Common myeloid progenitor, CD34-positive (primary cell): ENCODE measurements at regions not wholly inside any gene's neighbourhood (a gene's known extent, or its start where the extent isn't known, plus 50 kb on each side); places are given as distances from the start of the nearest gene placed in this dataset.
A peak's percentile ranks its signal among the peaks of the same experiment; 100 is the strongest.
"Not testable (repeated sequence)": the region's sequence is repeated elsewhere in the genome, so short reads cannot be mapped to it uniquely, and the experiment has no call there.

Source experiments
- CTCF ChIA-PET: fragments of 350-600 bp; sonication (Branson Sonifier 250); formaldehyde crosslinking; loops from one replicate; lab custom pipeline; 2021; ENCODE audit warnings: antibody characterized with exemption; lab: Charles Lee
- POLR2A ChIA-PET: fragments of 350-600 bp; sonication (Branson Sonifier 250); formaldehyde crosslinking; loops from one replicate; lab custom pipeline; 2021; ENCODE audit warnings: antibody characterized with exemption; lab: Charles Lee
- DNase-seq, 3 donors: peaks; one replicate each; pipeline versions ENCODE4 v3.0.0 to v3.0.0-alpha.2; 2013
- H3K27ac ChIP-seq, 2 experiments: 1 replicate in 1 of 2; 2 replicates in 1 of 2; pipeline ENCODE4 v1.7.0; 2013; ENCODE audit warnings: inconsistent platforms in 2 of 2, low read length in 2 of 2, mild to moderate bottlenecking in 2 of 2, low read depth in 1 of 2, moderate library complexity in 1 of 2; ENCODE audit not compliant: severe bottlenecking in 2 of 2, insufficient read depth in 1 of 2, poor library complexity in 1 of 2
- H3K27me3 ChIP-seq, 5 experiments: replicated peaks in 2 of 5; 1 replicate in 3 of 5; 2 replicates in 2 of 5; pipeline versions ENCODE4 v1.6.1 to v1.7.0; 2013; ENCODE audit warnings: low read length in 4 of 5, mild to moderate bottlenecking in 2 of 5, moderate library complexity in 2 of 5, inconsistent platforms in 1 of 5; ENCODE audit not compliant: insufficient read depth in 5 of 5, control insufficient read depth in 4 of 5
- H3K36me3 ChIP-seq, 4 experiments: 1 replicate in 2 of 4; 2 replicates in 2 of 4; pipeline versions ENCODE4 v1.6.1 to v1.7.0; 2013; ENCODE audit warnings: low read length in 3 of 4, control low read depth in 1 of 4, mild to moderate bottlenecking in 1 of 4; ENCODE audit not compliant: control insufficient read depth in 4 of 4, insufficient read depth in 4 of 4
- H3K4me1 ChIP-seq, 4 experiments: 1 replicate in 3 of 4; 2 replicates in 1 of 4; pipeline versions ENCODE4 v1.6.1 to v1.7.1; 2013; ENCODE audit warnings: low read length in 3 of 4, mild to moderate bottlenecking in 3 of 4, control low read depth in 1 of 4, inconsistent platforms in 1 of 4, moderate library complexity in 1 of 4; ENCODE audit not compliant: control insufficient read depth in 4 of 4, insufficient read depth in 4 of 4; ENCODE audit errors: control extremely low read depth in 1 of 4
- H3K4me3 ChIP-seq, 7 experiments: 1 replicate in 4 of 7; 2 replicates in 3 of 7; pipeline versions ENCODE4 v1.5.1 to v1.7.0; 2013; ENCODE audit warnings: mild to moderate bottlenecking in 7 of 7, low read length in 6 of 7, moderate library complexity in 6 of 7, inconsistent platforms in 2 of 7, low read depth in 2 of 7, control low read depth in 1 of 7; ENCODE audit not compliant: insufficient read depth in 4 of 7, control insufficient read depth in 1 of 7; ENCODE audit errors: extremely low read depth in 1 of 7
- H3K9me3 ChIP-seq, 5 experiments: 1 replicate in 4 of 5; 2 replicates in 1 of 5; pipeline versions ENCODE4 v1.6.1 to v1.7.1; 2013; ENCODE audit warnings: low read length in 4 of 5, mild to moderate bottlenecking in 2 of 5, inconsistent platforms in 1 of 5, low read depth in 1 of 5, moderate library complexity in 1 of 5; ENCODE audit not compliant: control insufficient read depth in 4 of 5, insufficient read depth in 2 of 5; ENCODE audit errors: control extremely low read depth in 1 of 5
- WGBS: methylation state at CpG from one replicate; pipeline ENCODE4 v1.1.5; 2013; ENCODE audit not compliant: insufficient coverage; 5-methylcytosine and 5-hydroxymethylcytosine counted together

DNA sequence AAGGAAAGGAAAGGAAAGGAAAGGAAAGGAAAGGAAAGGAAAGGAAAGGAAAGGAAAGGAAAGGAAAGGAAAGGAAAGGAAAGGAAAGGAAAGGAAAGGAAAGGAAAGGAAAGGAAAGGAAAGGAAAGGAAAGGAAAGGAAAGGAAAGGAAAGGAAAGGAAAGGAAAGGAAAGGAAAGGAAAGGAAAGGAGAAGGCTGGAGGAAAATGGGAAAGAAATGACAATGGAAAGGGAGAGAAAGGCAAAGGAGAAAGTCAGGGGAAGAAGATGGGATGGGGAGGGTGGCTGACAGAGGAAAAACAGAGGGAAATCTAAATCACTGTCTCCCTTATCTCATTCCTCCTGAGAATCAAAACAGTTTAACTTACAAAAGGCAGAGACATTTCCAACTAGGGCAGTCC, 156.3 kb downstream of the C1D start:
- H3K36me3 ChIP-seq, H3K4me1 ChIP-seq, H3K9me3 ChIP-seq, H3K4me3 ChIP-seq, DNase-seq, POLR2A ChIA-PET, H3K27ac ChIP-seq, H3K27me3 ChIP-seq: not testable (repeated sequence)
- CTCF ChIA-PET = interaction anchor here (1.2 kb wide), 1 partner anchor 11 kb away, joined by 3 read pairs; no protein-coding TSS in a partner anchor

DNA sequence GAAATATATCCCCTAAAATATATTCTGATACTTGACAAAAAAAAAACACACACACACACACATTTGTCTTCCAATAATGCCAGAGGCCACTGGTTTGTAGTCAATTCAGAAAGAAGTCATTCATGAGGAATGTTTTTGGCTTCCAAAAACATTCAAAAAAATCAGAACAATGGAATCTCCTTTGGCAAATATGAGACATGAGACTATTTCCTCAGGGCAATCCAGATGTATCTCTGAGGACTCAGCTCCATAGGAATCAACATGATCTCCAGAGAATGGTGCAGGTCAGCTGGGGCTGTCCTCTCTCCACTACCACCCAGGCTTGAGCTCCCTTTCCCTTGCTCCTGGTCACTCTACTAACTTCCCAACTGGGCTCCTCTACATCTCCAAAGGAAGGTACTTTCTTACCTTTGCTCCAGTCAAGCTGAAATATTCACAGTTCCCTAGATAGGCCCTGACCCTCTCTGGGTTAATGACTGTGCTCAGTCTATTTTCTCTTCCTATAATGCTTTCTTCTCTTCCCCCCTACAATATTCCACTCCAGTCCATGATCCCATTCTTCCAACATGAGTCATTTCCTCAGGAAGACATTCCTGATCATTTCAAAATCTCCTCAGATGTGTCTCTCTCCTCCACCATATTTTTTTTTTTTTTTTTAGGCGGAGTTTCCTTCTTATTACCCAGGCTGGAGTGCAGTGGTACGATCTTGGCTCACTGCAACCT, 145.3 kb downstream of the C1D start:
- ChIA-PET POLR2A (no interaction called here), CTCF (no interaction called here)
- H3K4me3 ChIP-seq = no peak overlapping the region
- no peaks in the 10 kb centered on the region for H3K36me3 ChIP-seq
- 100% methylated on average over 1 of the region's 2 CpGs for WGBS
- H3K27ac ChIP-seq = no peak overlapping the region
- H3K9me3 ChIP-seq = no peaks in the 10 kb centered on the region
- H3K27me3 ChIP-seq = no peaks in the 10 kb centered on the region
- DNase-seq = no peak
- peaks cover 0 to 2% (median 0%) of the 10 kb centered on the region in 4 experiments for H3K4me1 ChIP-seq

DNA sequence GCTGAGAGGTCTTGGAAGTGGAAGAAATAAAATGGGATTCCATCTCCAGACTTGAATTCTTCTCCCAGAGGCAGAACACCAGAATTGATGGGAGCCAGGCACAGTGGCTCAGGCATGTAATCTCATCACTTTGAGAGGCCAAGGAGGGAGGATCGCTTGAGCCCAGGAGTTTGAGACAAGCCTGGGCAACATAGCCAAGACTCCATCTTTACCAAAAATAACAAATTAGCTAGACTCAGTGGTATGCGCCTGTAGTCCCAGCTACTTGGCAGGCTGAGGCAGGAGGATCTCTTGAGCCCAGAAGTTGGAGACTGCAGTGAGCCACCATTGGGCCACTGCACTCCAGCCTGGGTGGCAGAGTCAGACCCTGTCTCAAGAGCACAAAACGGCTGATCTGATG, 144.3 kb downstream of the C1D start:
- Histone ChIP-seq H3K4me3 (no peak overlapping the region), H3K4me1 (peaks cover 0 to 3% (median under 1%) of the 10 kb centered on the region in 4 experiments), H3K27ac (no peak overlapping the region), H3K36me3 (no peaks in the 10 kb centered on the region), H3K9me3 (no peaks in the 10 kb centered on the region), H3K27me3 (no peaks in the 10 kb centered on the region)
- CTCF ChIA-PET = no interaction called here
- POLR2A ChIA-PET = no interaction called here
- 100% methylated on average over 3 of the region's 3 CpGs for WGBS
- no peak for DNase-seq

DNA sequence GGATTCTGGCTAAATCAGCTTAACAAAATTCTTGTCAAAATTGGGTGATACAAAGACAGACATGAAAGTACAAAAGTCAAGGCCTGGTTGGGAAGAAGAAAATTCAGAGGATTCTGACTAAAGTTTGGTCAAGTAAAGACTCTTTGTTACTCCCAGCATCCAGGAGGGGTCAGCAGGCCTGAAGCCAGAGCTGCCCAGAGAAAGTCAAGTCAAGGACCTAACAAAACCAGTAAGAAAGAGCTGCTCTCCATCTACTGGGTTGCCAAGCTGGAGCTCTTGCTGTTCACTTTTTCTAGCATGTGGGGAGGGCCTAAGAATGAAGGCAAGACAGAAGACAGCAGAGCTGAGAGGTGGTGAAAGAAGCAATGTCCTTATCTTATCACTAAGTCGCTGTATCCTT, 143.3 kb downstream of the C1D start:
- CTCF ChIA-PET = no interaction called here
- POLR2A ChIA-PET = no interaction called here
- WGBS = no CpG with 5 or more reads among the region's 1 CpG
- Histone ChIP-seq H3K4me3 (no peak overlapping the region), H3K27ac (no peak overlapping the region), H3K27me3 (no peaks in the 10 kb centered on the region), H3K4me1 (peaks cover 0 to 4% (median 2%) of the 10 kb centered on the region in 4 experiments), H3K9me3 (no peaks in the 10 kb centered on the region), H3K36me3 (no peaks in the 10 kb centered on the region)
- DNase-seq = no peak

DNA sequence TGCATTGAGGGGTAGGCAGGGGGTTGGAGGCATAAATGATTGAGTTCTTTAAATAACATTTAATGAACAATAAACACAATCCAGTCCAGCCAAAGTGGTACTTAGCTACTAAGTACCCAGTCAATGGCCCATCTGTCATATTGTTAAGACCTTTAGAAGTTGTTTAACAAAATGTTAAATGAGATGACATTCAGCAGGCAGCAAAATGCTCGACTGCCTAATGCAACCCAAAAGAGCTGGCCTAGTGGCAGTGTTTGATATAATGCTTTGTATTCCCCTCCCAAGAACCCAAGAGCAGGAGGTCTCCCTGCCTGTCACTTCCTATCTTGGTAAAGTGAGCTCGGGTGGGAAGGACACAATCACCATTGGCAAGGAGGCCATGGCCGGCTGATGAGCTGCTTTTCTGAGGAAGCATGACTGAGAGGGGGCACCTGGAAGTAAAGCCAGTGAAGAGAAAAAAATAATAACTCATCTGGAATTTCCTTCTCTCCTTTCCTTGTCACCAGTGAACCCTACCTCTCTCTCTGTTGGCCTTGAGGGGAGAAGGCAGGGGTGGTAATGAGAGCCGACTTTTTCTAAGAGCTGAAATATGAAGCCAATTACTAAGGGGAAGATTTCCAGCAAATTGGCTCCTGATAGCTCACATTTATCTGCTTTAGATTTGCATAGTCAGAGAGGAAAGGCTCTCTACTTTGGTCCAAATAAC, 140.6 kb downstream of the C1D start:
- Histone ChIP-seq H3K27me3 (no peaks in the 10 kb centered on the region), H3K4me3 (no peak overlapping the region), H3K9me3 (no peaks in the 10 kb centered on the region), H3K36me3 (no peaks in the 10 kb centered on the region), H3K4me1 (peaks cover 0 to 4% (median 2%) of the 10 kb centered on the region in 4 experiments), H3K27ac (no peak overlapping the region)
- DNase-seq = no peak
- WGBS = 95% methylated on average over 3 of the region's 4 CpGs
- POLR2A ChIA-PET = no interaction called here
- CTCF ChIA-PET = no interaction called here

DNA sequence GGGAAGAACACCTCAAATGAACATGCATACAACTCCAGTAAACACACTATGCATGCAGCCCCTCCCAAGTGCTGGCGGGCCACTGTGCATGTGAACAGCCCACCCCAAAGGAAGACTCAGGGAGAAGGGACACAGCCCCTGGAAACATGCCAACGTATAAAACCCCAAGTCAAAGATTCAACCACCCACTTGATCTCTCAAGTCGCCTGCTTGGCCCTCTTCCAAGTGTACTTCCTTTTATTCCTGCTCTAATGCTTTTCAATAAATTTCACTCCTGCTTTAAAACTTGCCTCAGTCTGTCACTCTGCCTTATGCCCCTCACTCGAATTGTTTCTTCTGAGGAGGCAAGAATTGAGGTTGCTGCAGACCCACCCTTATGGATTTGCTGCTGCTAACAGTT, 139.1 kb downstream of the C1D start:
- H3K27ac ChIP-seq = no peak overlapping the region
- peaks cover 0 to 4% (median 2%) of the 10 kb centered on the region in 4 experiments for H3K4me1 ChIP-seq
- 0% methylated on average over 2 of the region's 4 CpGs for WGBS
- no peak overlapping the region for H3K4me3 ChIP-seq
- CTCF ChIA-PET = no interaction called here
- POLR2A ChIA-PET = no interaction called here
- DNase-seq = peak; percentile 22 to 67 (median 63)
- H3K9me3 ChIP-seq = no peaks in the 10 kb centered on the region
- H3K27me3 ChIP-seq = no peaks in the 10 kb centered on the region
- no peaks in the 10 kb centered on the region for H3K36me3 ChIP-seq

DNA sequence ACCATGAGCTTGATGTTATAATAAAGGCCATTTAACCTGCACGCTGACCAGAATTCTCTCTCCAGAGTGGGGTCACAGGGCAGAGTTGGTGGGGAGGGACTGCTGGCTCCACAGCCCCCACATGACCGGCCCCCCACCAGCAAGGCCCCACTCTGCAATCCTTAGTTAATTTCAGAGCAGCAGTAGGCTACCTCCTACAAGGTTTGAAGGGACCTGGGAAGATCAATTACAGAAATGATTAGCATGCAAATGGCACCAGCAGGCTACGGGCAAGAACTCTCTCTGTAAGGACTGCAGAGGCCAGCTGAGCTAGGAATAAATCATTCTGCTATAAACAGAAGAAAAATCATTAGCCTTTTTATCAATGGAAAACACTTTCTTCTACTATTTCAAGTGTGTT, 135.3 kb downstream of the C1D start:
- DNase-seq = no peak
- POLR2A ChIA-PET = no interaction called here
- CTCF ChIA-PET = no interaction called here
- Histone ChIP-seq H3K9me3 (peaks cover 0 to 3% (median 0%) of the 10 kb centered on the region in 5 experiments), H3K4me3 (no peak overlapping the region), H3K27me3 (peaks cover 0 to 5% (median 0%) of the 10 kb centered on the region in 5 experiments), H3K36me3 (no peaks in the 10 kb centered on the region), H3K4me1 (peaks cover 0 to 4% (median under 1%) of the 10 kb centered on the region in 4 experiments), H3K27ac (no peak overlapping the region)
- WGBS = 100% methylated on average over 1 of the region's 3 CpGs
